ENCODE measurements at regions not wholly inside any gene's neighbourhood (a gene's known extent, or its start where the extent isn't known, plus 50 kb on each side); places are given as distances from the start of the nearest gene placed in this dataset.

DNA sequence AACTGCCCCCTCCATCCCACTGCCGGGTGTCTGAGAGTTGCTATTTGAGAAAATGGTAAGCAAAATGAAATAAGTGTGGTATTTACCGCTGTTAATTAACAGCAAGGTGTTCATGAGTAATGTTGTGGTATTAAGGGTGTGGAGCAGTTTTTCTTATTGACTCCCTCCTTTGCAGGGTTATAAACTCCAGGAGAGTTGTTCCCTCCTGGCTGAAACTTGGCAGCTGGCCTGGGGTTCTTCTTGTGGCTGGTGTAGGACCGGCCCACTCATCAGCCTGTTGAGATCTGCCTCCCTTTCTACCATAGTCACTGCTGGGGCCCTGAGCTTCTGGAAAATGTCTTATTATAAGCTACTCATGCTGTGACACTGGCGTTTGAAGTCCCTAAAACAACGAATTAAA lies 128.6 kb downstream of the SOX9 start:
- Histone ChIP-seq H3K4me1 (ENCODE audit: low read length) (no peaks in the 10 kb centered on the region), H3K9ac (ENCODE audit: low read length) (no peak overlapping the region), H3F3A (ENCODE audit: insufficient read depth, low read length) (no peaks in the 10 kb centered on the region), H3K9me3 (replicated peaks; ENCODE audit: insufficient read depth, low read length) (no peaks in the 10 kb centered on the region), H3K27me3 (replicated peaks; ENCODE audit: insufficient read depth, low read length) (no peaks in the 10 kb centered on the region), H3K27ac (ENCODE audit: low read length) (no peak overlapping the region), H2AFZ (ENCODE audit: low read length) (no peak overlapping the region), H4K20me1 (ENCODE audit: insufficient read depth, low read length) (no peaks in the 10 kb centered on the region), H3K4me3 (ENCODE audit: low read length) (no peak overlapping the region), H3K9me2 (replicated peaks; ENCODE audit: insufficient read depth, low read length) (no peaks in the 10 kb centered on the region), H3K4me2 (ENCODE audit: low read depth, low read length) (no peak overlapping the region), H3K36me3 (replicated peaks; ENCODE audit: insufficient read depth, low read length) (no peaks in the 10 kb centered on the region), H3K79me2 (ENCODE audit: low read length) (no peaks in the 10 kb centered on the region)
- no peak for DNase-seq
- TF ChIP-seq EZH2 (optimal IDR thresholded peaks at IDR 0.05; ENCODE audit: low read depth, low read length) (no peak), EZH2phosphoT487 (IDR thresholded peaks at IDR 0.05; ENCODE audit: low read length) (no peak)
- TF ChIP-seq, protein P1, sequence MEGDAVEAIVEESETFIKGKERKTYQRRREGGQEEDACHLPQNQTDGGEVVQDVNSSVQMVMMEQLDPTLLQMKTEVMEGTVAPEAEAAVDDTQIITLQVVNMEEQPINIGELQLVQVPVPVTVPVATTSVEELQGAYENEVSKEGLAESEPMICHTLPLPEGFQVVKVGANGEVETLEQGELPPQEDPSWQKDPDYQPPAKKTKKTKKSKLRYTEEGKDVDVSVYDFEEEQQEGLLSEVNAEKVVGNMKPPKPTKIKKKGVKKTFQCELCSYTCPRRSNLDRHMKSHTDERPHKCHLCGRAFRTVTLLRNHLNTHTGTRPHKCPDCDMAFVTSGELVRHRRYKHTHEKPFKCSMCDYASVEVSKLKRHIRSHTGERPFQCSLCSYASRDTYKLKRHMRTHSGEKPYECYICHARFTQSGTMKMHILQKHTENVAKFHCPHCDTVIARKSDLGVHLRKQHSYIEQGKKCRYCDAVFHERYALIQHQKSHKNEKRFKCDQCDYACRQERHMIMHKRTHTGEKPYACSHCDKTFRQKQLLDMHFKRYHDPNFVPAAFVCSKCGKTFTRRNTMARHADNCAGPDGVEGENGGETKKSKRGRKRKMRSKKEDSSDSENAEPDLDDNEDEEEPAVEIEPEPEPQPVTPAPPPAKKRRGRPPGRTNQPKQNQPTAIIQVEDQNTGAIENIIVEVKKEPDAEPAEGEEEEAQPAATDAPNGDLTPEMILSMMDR (IDR thresholded peaks at IDR 0.05; ENCODE audit: low read length) = no peak

DNA sequence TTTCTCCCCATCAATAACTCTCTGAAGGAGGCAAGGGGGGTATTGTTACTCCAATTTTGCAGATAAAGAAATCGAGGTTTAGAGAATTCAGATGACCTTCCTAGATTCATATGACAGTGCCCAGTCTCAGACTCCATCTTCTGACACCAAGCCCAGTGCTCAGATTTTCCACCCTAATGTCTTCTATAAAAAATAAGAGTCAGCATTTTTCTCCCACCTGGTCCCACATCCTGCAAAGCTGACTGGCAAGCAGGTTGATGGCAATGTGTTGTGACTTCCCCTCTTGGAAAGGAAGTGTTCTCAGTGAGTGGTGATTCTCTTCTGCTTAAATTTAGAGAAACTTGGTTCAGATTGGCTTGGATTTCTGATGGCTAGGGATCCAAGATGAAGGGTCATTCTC lies 129.4 kb downstream of the SOX9 start:
- Histone ChIP-seq H2AFZ (ENCODE audit: low read length) (no peak overlapping the region), H3K4me1 (ENCODE audit: low read length) (no peaks in the 10 kb centered on the region), H3K9me2 (replicated peaks; ENCODE audit: insufficient read depth, low read length) (no peaks in the 10 kb centered on the region), H3K4me3 (ENCODE audit: low read length) (no peak overlapping the region), H4K20me1 (ENCODE audit: insufficient read depth, low read length) (no peaks in the 10 kb centered on the region), H3K79me2 (ENCODE audit: low read length) (no peaks in the 10 kb centered on the region), H3K9me3 (replicated peaks; ENCODE audit: insufficient read depth, low read length) (no peaks in the 10 kb centered on the region), H3K27me3 (replicated peaks; ENCODE audit: insufficient read depth, low read length) (no peaks in the 10 kb centered on the region), H3K4me2 (ENCODE audit: low read depth, low read length) (no peak overlapping the region), H3F3A (ENCODE audit: insufficient read depth, low read length) (no peaks in the 10 kb centered on the region), H3K9ac (ENCODE audit: low read length) (no peak overlapping the region), H3K36me3 (replicated peaks; ENCODE audit: insufficient read depth, low read length) (no peaks in the 10 kb centered on the region), H3K27ac (ENCODE audit: low read length) (no peak overlapping the region)
- TF ChIP-seq EZH2phosphoT487 (IDR thresholded peaks at IDR 0.05; ENCODE audit: low read length) = no peak
- TF ChIP-seq, protein P1 (IDR thresholded peaks at IDR 0.05; ENCODE audit: low read length) = no peak
- TF ChIP-seq EZH2 (optimal IDR thresholded peaks at IDR 0.05; ENCODE audit: low read depth, low read length) = no peak
- no peak for DNase-seq

DNA sequence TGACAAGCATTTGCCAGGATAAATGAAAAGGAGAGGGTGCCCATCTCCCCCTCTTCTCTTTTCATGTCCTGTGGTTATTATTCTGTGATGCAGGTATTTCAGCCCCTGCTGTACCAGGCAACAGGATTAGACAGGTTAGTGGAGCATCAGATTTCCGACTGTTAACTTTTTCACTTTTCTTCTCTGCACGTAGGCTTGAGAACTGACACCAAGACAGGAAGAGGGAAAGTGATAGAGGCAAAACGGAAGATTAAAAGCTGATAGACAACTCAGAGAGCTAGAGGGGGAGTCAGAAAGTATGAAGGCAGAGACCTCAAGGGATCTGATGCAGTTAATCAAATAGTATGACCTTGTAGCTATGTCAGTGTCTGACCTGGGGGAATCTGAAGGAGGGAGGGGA lies 132.8 kb downstream of the SOX9 start:
- TF ChIP-seq EZH2 (optimal IDR thresholded peaks at IDR 0.05; ENCODE audit: low read depth, low read length) = no peak
- H3K9me3 ChIP-seq (replicated peaks; ENCODE audit: insufficient read depth, low read length) = no peaks in the 10 kb centered on the region
- H3K9ac ChIP-seq (ENCODE audit: low read length) = no peak overlapping the region
- no peak overlapping the region for H3K27ac ChIP-seq (ENCODE audit: low read length)
- no peaks in the 10 kb centered on the region for H3K4me1 ChIP-seq (ENCODE audit: low read length)
- H3K27me3 ChIP-seq (replicated peaks; ENCODE audit: insufficient read depth, low read length) = no peaks in the 10 kb centered on the region
- H3F3A ChIP-seq (ENCODE audit: insufficient read depth, low read length) = no peaks in the 10 kb centered on the region
- no peaks in the 10 kb centered on the region for H3K36me3 ChIP-seq (replicated peaks; ENCODE audit: insufficient read depth, low read length)
- H3K79me2 ChIP-seq (ENCODE audit: low read length) = no peaks in the 10 kb centered on the region
- H2AFZ ChIP-seq (ENCODE audit: low read length) = no peak overlapping the region
- no peak for DNase-seq
- no peak overlapping the region for H3K4me3 ChIP-seq (ENCODE audit: low read length)
- H3K9me2 ChIP-seq (replicated peaks; ENCODE audit: insufficient read depth, low read length) = no peaks in the 10 kb centered on the region
- H4K20me1 ChIP-seq (ENCODE audit: insufficient read depth, low read length) = no peaks in the 10 kb centered on the region
- H3K4me2 ChIP-seq (ENCODE audit: low read depth, low read length) = no peak overlapping the region

DNA sequence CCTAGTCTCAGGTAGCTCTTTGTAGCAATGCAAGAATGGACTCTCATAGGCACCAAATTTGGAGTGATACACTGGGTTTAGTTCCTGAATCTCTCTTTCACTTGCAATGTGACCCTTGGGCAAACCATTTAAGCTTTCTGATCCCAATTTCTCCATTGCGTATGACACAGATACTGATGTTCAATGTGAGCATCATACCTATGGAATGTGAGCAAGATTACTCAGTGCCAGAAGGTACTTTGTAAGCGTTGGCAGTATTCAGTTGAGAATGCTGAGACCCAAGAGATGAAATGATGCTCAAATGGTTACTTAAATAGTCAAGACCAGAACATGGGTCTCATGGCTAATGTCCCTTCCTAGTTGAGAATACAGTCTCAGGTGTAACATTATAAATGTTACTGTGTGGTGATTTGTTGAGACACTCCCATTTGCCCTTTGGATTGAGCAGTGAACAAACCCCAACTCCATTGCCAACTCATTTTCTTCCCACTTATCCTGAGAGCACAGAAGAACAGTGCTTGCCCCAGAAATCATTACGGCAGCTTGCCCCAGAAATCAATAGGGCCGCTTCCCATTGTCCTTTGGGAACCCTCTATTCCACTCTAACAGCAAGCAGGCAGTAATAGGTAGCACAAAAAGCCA lies 134.1 kb downstream of the SOX9 start:
- no peaks in the 10 kb centered on the region for H3K79me2 ChIP-seq (ENCODE audit: low read length)
- H4K20me1 ChIP-seq (ENCODE audit: insufficient read depth, low read length) = no peaks in the 10 kb centered on the region
- no peaks in the 10 kb centered on the region for H3F3A ChIP-seq (ENCODE audit: insufficient read depth, low read length)
- H3K9ac ChIP-seq (ENCODE audit: low read length) = no peak overlapping the region
- no peak overlapping the region for H3K27ac ChIP-seq (ENCODE audit: low read length)
- no peaks in the 10 kb centered on the region for H3K36me3 ChIP-seq (replicated peaks; ENCODE audit: insufficient read depth, low read length)
- no peaks in the 10 kb centered on the region for H3K9me3 ChIP-seq (replicated peaks; ENCODE audit: insufficient read depth, low read length)
- no peak overlapping the region for H3K4me3 ChIP-seq (ENCODE audit: low read length)
- no peak for TF ChIP-seq EZH2phosphoT487 (IDR thresholded peaks at IDR 0.05; ENCODE audit: low read length)
- TF ChIP-seq, protein P1 (IDR thresholded peaks at IDR 0.05; ENCODE audit: low read length) = no peak
- TF ChIP-seq EZH2 (optimal IDR thresholded peaks at IDR 0.05; ENCODE audit: low read depth, low read length) = no peak
- H2AFZ ChIP-seq (ENCODE audit: low read length) = no peak overlapping the region
- H3K9me2 ChIP-seq (replicated peaks; ENCODE audit: insufficient read depth, low read length) = no peaks in the 10 kb centered on the region
- H3K4me1 ChIP-seq (ENCODE audit: low read length) = no peaks in the 10 kb centered on the region
- H3K4me2 ChIP-seq (ENCODE audit: low read depth, low read length) = no peak overlapping the region
- no peak for DNase-seq
- no peaks in the 10 kb centered on the region for H3K27me3 ChIP-seq (replicated peaks; ENCODE audit: insufficient read depth, low read length)
